Caco-2 (cell line): ENCODE measurements at regions not wholly inside any gene's neighbourhood (a gene's known extent, or its start where the extent isn't known, plus 50 kb on each side); places are given as distances from the start of the nearest gene placed in this dataset.

Source experiments
- BruUV-seq: library from RNA; stranded (reverse); fragments of 400-500 nt; replicated peaks from 2 replicates; lab custom pipeline; 2021; lab: Mats Ljungman, UMichigan
- CTCF ChIA-PET: fragments of 300-600 bp; sonication (Branson Sonifier 250); formaldehyde crosslinking; loops from one replicate; lab custom pipeline; 2022; ENCODE audit warnings: antibody characterized with exemption; lab: Charles Lee
- POLR2A ChIA-PET: fragments of 300-600 bp; sonication (Branson Sonifier 250); formaldehyde crosslinking; loops from one replicate; lab custom pipeline; 2022; ENCODE audit warnings: antibody characterized with exemption; lab: Charles Lee
- DNase-seq, 2 experiments: peaks; one replicate each; pipeline versions ENCODE4 v3.0.0 to v3.0.0-alpha.2; 2020 to 2022
- H3K27me3 ChIP-seq: replicated peaks from 2 replicates; pipeline ENCODE4 v1.6.0; 2011; ENCODE audit warnings: low read length; ENCODE audit not compliant: control insufficient read depth, insufficient read depth
- H3K36me3 ChIP-seq: 2 replicates; pipeline ENCODE4 v1.5.1; 2011; ENCODE audit warnings: low read length; ENCODE audit not compliant: control insufficient read depth, insufficient read depth
- H3K4me1 ChIP-seq: fragments of 250-450 bp; sonication (Bioruptor Pico); 2 replicates; pipeline ENCODE4 v1.5.1; 2020; ENCODE audit warnings: mild to moderate bottlenecking
- H3K4me3 ChIP-seq: 2 replicates; pipeline ENCODE4 v1.5.1; 2011; ENCODE audit warnings: low read depth, mild to moderate bottlenecking, control low read depth, low read length
- H3K9me3 ChIP-seq: fragments of 250-450 bp; sonication (Bioruptor Pico); 2 replicates; pipeline ENCODE4 v1.5.1; 2020; ENCODE audit warnings: mild to moderate bottlenecking, moderate library complexity
- H3K27ac Mint-ChIP-seq: one replicate; pipeline ENCODE4 v1.8.0; 2022; ENCODE audit warnings: mixed read lengths; ENCODE audit not compliant: unreplicated experiment
- H3K27me3 Mint-ChIP-seq: one replicate; pipeline ENCODE4 v1.8.0; 2022; ENCODE audit warnings: mixed read lengths; ENCODE audit not compliant: insufficient read depth, unreplicated experiment
- H3K36me3 Mint-ChIP-seq: one replicate; pipeline ENCODE4 v1.8.0; 2022; ENCODE audit warnings: mild to moderate bottlenecking, mixed read lengths; ENCODE audit not compliant: insufficient read depth, unreplicated experiment
- H3K4me1 Mint-ChIP-seq: one replicate; pipeline ENCODE4 v1.8.0; 2022; ENCODE audit warnings: low read depth, mixed read lengths; ENCODE audit not compliant: unreplicated experiment
- H3K4me3 Mint-ChIP-seq: one replicate; pipeline ENCODE4 v1.8.0; 2022; ENCODE audit warnings: mild to moderate bottlenecking, moderate library complexity, mixed read lengths; ENCODE audit not compliant: unreplicated experiment
- H3K9me3 Mint-ChIP-seq: one replicate; pipeline ENCODE4 v1.8.0; 2022; ENCODE audit warnings: mixed read lengths; ENCODE audit not compliant: unreplicated experiment
- intact Hi-C: fragments of 100-400 bp; cut with micrococcal nuclease; formaldehyde crosslinking; loops from one replicate; pipeline ENCODE4 v1.10.0; 2022; ENCODE audit not compliant: unreplicated experiment
- TF ChIP-seq, protein P1 (sequence below), 2 experiments: fragments of 200-600 bp in 1 of 2; IDR thresholded peaks; 1 replicate in 1 of 2; 2 replicates in 1 of 2; pipeline versions ENCODE4 v1.5.1 to v1.8.0; 2011 to 2022; ENCODE audit warnings: antibody characterized with exemption in 1 of 2, control low read depth in 1 of 2, inconsistent platforms in 1 of 2, low read depth in 1 of 2, low read length in 1 of 2, mild to moderate bottlenecking in 1 of 2, moderate library complexity in 1 of 2; ENCODE audit not compliant: insufficient read depth in 1 of 2, severe bottlenecking in 1 of 2, unreplicated experiment in 1 of 2

DNA sequence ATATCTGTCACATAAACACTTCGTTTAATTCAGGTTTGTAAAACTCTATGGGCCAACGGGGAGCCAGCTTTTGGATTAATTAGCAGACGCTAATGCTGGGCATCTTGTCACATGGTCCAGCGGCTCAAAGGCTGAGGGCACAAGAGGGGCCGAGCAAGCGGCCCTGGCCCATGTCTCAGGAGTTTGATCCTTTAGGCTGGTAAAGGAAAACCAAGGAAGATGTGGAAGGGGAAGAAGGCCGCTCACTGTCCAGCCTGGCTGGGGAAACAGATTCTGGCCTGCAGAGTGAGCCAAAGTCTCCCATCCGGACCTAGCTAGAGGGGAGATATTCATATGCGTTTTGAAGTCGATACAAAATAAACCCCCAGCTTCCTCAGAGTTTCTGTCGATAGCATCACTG lies 248.6 kb upstream of the SIX2 start:
- Mint-ChIP-seq H3K27ac (no peak overlapping the region), H3K36me3 (no peaks in the 10 kb centered on the region), H3K4me3 (no peak overlapping the region), H3K9me3 (no peaks in the 10 kb centered on the region), H3K27me3 (no peaks in the 10 kb centered on the region), H3K4me1 (peaks cover 18% of the 10 kb centered on the region)
- POLR2A ChIA-PET = no interaction called here
- Histone ChIP-seq H3K4me3 (no peak overlapping the region), H3K27me3 (no peaks in the 10 kb centered on the region), H3K4me1 (peaks cover 18% of the 10 kb centered on the region), H3K36me3 (no peaks in the 10 kb centered on the region), H3K9me3 (no peaks in the 10 kb centered on the region)
- intact Hi-C loops = no loop called here
- TF ChIP-seq, protein P1, sequence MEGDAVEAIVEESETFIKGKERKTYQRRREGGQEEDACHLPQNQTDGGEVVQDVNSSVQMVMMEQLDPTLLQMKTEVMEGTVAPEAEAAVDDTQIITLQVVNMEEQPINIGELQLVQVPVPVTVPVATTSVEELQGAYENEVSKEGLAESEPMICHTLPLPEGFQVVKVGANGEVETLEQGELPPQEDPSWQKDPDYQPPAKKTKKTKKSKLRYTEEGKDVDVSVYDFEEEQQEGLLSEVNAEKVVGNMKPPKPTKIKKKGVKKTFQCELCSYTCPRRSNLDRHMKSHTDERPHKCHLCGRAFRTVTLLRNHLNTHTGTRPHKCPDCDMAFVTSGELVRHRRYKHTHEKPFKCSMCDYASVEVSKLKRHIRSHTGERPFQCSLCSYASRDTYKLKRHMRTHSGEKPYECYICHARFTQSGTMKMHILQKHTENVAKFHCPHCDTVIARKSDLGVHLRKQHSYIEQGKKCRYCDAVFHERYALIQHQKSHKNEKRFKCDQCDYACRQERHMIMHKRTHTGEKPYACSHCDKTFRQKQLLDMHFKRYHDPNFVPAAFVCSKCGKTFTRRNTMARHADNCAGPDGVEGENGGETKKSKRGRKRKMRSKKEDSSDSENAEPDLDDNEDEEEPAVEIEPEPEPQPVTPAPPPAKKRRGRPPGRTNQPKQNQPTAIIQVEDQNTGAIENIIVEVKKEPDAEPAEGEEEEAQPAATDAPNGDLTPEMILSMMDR (IDR thresholded peaks at IDR 0.05; ENCODE audit: insufficient read depth in 1 of 2, low read depth in 1 of 2, low read length in 1 of 2, severe bottlenecking in 1 of 2, unreplicated experiment in 1 of 2) = no peak
- CTCF ChIA-PET = no interaction called here
- DNase-seq = no peak
- BruUV-seq = no TSS peak

DNA sequence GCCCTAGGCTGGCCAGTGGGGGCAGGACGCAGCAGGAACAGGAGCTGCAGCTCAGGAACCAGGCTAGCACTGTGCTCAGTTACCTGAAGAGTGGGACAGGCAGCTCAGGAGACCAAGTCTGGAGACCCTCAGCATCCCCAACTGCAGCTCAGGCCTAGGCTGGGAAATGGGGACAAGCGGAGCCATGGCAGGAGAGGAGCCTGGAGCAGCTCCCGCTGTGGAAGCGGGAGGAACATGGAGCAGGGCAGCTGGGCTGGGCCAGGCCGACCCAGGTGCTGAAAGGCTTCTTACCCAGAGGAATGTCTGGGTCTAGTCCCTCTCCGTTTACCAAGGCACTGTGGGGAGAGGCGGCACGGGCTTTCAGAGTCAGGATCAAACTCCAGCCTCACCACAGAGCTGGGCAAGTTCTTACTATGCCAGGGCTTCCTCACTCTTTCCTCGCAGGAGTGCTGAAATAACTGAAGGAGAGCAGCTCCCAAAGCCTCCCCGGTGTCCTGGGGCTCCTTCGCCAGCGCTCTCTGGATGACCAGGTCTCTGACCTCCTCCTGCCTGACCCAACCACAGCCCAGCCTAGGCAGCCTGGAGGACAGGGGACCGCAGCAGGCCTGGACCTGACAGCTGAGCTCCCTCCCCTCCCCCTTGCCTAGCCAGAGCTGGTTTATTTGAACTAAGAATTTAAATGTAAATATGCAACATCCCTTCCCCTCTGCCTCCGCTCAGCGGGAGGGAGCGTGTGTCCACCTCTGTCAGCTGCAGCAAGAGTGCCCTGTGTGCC lies 247.8 kb upstream of the SIX2 start:
- Mint-ChIP-seq H3K36me3 (no peaks in the 10 kb centered on the region), H3K4me3 (no peak overlapping the region), H3K9me3 (no peaks in the 10 kb centered on the region), H3K4me1 (peaks cover 18% of the 10 kb centered on the region), H3K27me3 (no peaks in the 10 kb centered on the region), H3K27ac (no peak overlapping the region)
- no peaks in the 10 kb centered on the region for H3K36me3 ChIP-seq
- intact Hi-C loops = no loop called here
- BruUV-seq = no TSS peak
- H3K27me3 ChIP-seq = no peaks in the 10 kb centered on the region
- H3K9me3 ChIP-seq = no peaks in the 10 kb centered on the region
- peaks cover 17% of the 10 kb centered on the region for H3K4me1 ChIP-seq
- POLR2A ChIA-PET = no interaction called here
- TF ChIP-seq, protein P1 (IDR thresholded peaks at IDR 0.05; ENCODE audit: insufficient read depth in 1 of 2, low read depth in 1 of 2, low read length in 1 of 2, severe bottlenecking in 1 of 2, unreplicated experiment in 1 of 2) = no peak
- no peak overlapping the region for H3K4me3 ChIP-seq
- DNase-seq = no peak
- CTCF ChIA-PET = no interaction called here

DNA sequence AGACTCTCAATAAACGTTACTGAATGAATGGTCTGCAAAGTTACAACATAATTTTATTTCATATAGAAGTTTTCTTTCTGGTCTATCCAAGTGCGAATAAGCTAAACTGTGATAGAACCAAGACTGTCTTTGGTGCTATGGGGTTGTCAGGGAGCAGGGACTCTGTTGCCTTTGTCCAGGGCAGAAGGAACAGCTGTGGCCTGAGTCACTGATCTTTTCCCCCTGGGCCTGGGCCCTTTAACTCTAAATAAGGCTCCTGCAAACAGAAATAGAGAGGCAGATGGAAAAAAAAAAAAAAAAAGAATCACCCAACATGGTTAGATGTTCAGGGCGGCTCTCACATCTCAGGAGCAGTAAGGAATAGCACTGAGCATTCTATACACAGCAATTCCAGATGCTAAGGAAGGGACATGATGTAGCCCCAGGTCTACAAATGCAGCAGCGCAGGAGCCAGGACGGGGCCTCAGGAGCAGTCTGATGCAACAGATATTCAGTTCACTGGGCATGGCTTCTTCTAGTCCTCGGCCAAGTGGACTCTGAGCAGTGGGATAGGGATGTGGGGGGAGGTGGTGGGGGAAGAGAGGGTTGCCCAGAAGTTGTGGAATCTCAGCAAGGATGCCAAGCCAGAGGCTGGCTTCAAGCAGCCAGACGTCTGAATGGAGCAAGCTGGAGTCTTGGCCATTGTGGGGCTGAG lies 247.1 kb upstream of the SIX2 start:
- peaks cover 11% of the 10 kb centered on the region for H3K4me1 Mint-ChIP-seq
- no peaks in the 10 kb centered on the region for H3K9me3 ChIP-seq
- no peak for DNase-seq
- no peaks in the 10 kb centered on the region for H3K36me3 ChIP-seq
- H3K27ac Mint-ChIP-seq = no peak overlapping the region
- no peak overlapping the region for H3K4me3 ChIP-seq
- ChIA-PET POLR2A (no interaction called here), CTCF (interaction anchor here (0.6 kb wide), 1 partner anchor 1574 kb away, joined by 3 read pairs; no protein-coding TSS in a partner anchor)
- peaks cover 10% of the 10 kb centered on the region for H3K4me1 ChIP-seq
- no peak overlapping the region for H3K4me3 Mint-ChIP-seq
- no peaks in the 10 kb centered on the region for H3K27me3 ChIP-seq
- TF ChIP-seq, protein P1 (IDR thresholded peaks at IDR 0.05; ENCODE audit: insufficient read depth in 1 of 2, low read depth in 1 of 2, low read length in 1 of 2, severe bottlenecking in 1 of 2, unreplicated experiment in 1 of 2) = no peak
- no peaks in the 10 kb centered on the region for H3K9me3 Mint-ChIP-seq
- intact Hi-C loops = no loop called here
- H3K36me3 Mint-ChIP-seq = no peaks in the 10 kb centered on the region
- no TSS peak for BruUV-seq
- no peaks in the 10 kb centered on the region for H3K27me3 Mint-ChIP-seq
